GM21737 (cell line): ENCODE measurements at regions not wholly inside any gene's neighbourhood (a gene's known extent, or its start where the extent isn't known, plus 50 kb on each side); places are given as distances from the start of the nearest gene placed in this dataset.
"Not testable (repeated sequence)": the region's sequence is repeated elsewhere in the genome, so short reads cannot be mapped to it uniquely, and the experiment has no call there.

Source experiments
- ATAC-seq: cut with Tn5 transposase; IDR thresholded peaks from one replicate; pipeline ENCODE4 v1.9.1; 2021; ENCODE audit warnings: mild to moderate bottlenecking, moderate library complexity; ENCODE audit not compliant: unreplicated experiment

GRCh38 chr14:89537911-89538310 lies 120.9 kb upstream of the FOXN3 start:
- no peak for ATAC-seq

- no peak for ATAC-seq
These were observed 118.1 kb upstream of the FOXN3 start for GRCh38 chr14:89534902-89535685.

- no peak for ATAC-seq
These were observed 116.7 kb upstream of the FOXN3 start for GRCh38 chr14:89533766-89534165.

GRCh38 chr14:89533136-89533535 lies 116.1 kb upstream of the FOXN3 start:
- no peak for ATAC-seq

GRCh38 chr14:89531661-89532335 lies 114.8 kb upstream of the FOXN3 start:
- no peak for ATAC-seq

- ATAC-seq = no peak
These were observed 108.1 kb upstream of the FOXN3 start for GRCh38 chr14:89524990-89525667.

- no peak for ATAC-seq
These were observed 107.4 kb upstream of the FOXN3 start for GRCh38 chr14:89524412-89524811.

- no peak for ATAC-seq
These were observed 105.0 kb upstream of the FOXN3 start for GRCh38 chr14:89521988-89522387.

- no peak for ATAC-seq
These were observed 102.0 kb upstream of the FOXN3 start for GRCh38 chr14:89519040-89519439.

- ATAC-seq = no peak
These were observed 99.1 kb upstream of the FOXN3 start for GRCh38 chr14:89516173-89516572.

- ATAC-seq = no peak
These were observed 97.6 kb upstream of the FOXN3 start for GRCh38 chr14:89514601-89515000.

GRCh38 chr14:89509891-89510290 lies 92.9 kb upstream of the FOXN3 start:
- no peak for ATAC-seq

GRCh38 chr14:89508863-89509262 lies 91.8 kb upstream of the FOXN3 start:
- no peak for ATAC-seq

- no peak for ATAC-seq
These were observed 91.0 kb upstream of the FOXN3 start for GRCh38 chr14:89507926-89508460.

- ATAC-seq = no peak
These were observed 90.5 kb upstream of the FOXN3 start for GRCh38 chr14:89507521-89507920.

- not testable (repeated sequence) for ATAC-seq
These were observed 89.9 kb upstream of the FOXN3 start for GRCh38 chr14:89506891-89507452.

- ATAC-seq = peak; percentile 63
These were observed 87.7 kb upstream of the FOXN3 start for GRCh38 chr14:89504602-89505313.

GRCh38 chr14:89504091-89504490 lies 87.1 kb upstream of the FOXN3 start:
- ATAC-seq = no peak

- ATAC-seq = no peak
These were observed 86.5 kb upstream of the FOXN3 start for GRCh38 chr14:89503431-89503996.

- ATAC-seq = no peak
These were observed 85.9 kb upstream of the FOXN3 start for GRCh38 chr14:89502966-89503365.
